LNCaP clone FGC (cell line): ENCODE measurements at regions not wholly inside any gene's neighbourhood (a gene's known extent, or its start where the extent isn't known, plus 50 kb on each side); places are given as distances from the start of the nearest gene placed in this dataset.

Experiments
- DNase-seq: peaks from one replicate; pipeline ENCODE4 v3.0.0-alpha.2; 2011; ENCODE audit warnings: low read depth
- H3K4me3 ChIP-seq: 2 replicates; pipeline ENCODE4 v1.5.1; 2011; ENCODE audit warnings: mild to moderate bottlenecking, low read depth, low read length, control low read depth
- CTCF ChIP-seq: IDR thresholded peaks from 2 replicates; pipeline ENCODE4 v1.5.1; 2012; ENCODE audit warnings: mild to moderate bottlenecking; ENCODE audit not compliant: control insufficient read depth, insufficient read depth; ENCODE audit errors: extremely low read depth

DNA sequence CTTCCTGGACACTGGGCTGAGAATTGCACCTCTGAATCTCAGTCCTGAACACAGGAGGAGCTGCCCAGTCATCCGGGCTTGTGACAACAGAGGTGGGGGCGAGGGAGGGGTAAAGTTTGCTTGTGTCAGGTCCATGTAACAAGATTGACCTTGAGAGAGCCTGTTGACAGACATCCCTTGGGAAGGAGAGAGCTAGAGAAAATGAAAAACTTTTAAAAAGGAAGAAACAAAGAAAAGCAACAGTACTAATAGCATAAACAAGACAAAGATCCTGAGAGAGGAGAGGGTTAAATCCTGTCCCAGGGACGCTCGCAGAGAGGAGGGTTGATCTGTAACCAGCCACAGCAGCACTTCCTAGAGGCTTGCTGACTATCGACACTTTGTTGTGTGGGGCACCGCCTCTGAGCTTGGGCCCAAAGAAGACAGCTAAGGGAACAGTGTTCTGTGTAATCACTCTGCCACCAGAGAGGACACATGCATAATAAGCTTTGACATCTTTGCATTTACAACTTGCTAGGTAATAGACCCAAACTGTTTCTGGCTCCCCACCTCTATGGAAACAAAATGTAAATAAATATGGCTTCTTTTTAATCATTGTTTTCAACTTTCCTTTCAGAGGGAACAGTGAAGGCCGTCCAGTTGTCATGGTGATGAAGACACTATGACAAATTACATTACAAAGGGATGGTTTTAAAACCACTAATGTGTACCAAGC is 363.7 kb downstream of the CSNK1G3 start:
- H3K4me3 ChIP-seq: no peak overlapping the region
- DNase-seq: no peak
- TF ChIP-seq CTCF: no peak

GRCh38 chr5:123874600-123875201 is 362.7 kb downstream of the CSNK1G3 start:
- no peak overlapping the region for H3K4me3 ChIP-seq
- no peak for TF ChIP-seq CTCF
- no peak for DNase-seq

DNA sequence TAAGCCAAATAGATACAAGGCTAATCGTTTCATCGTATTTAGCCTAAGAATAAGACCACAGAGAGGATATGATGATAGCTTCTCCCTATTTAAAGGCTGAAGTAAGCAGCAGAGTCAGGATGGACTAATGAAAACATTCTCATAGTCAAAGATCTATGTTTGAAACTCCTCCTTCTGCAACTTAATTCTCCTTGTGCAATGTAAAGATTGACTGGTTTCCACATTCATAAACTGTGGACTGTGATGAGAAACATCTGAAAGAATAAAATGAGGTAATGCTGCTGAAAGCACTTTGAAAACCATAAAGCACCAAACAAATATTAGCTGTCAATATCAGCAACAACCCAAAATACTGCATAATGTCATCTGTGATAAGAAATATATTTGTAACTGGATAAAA is 361.9 kb downstream of the CSNK1G3 start:
- no peak for TF ChIP-seq CTCF
- DNase-seq: no peak
- H3K4me3 ChIP-seq: no peak overlapping the region

- no peak for DNase-seq
- TF ChIP-seq CTCF: no peak
Measured at GRCh38 chr5:123871373-123871772, 359.4 kb downstream of the CSNK1G3 start.

GRCh38 chr5:123868881-123869280 is 356.9 kb downstream of the CSNK1G3 start:
- DNase-seq: no peak

More at GRCh38 chr5:123871373-123871772, 359.4 kb downstream of the CSNK1G3 start:
- H3K4me3 ChIP-seq: no peak overlapping the region

GRCh38 chr5:123868267-123868666 is 356.3 kb downstream of the CSNK1G3 start:
- no peak for TF ChIP-seq CTCF
- no peak overlapping the region for H3K4me3 ChIP-seq
- DNase-seq: no peak

More at GRCh38 chr5:123868881-123869280, 356.9 kb downstream of the CSNK1G3 start:
- TF ChIP-seq CTCF: no peak
- H3K4me3 ChIP-seq: no peak overlapping the region
